ENCODE measurements at regions not wholly inside any gene's neighbourhood (a gene's known extent, or its start where the extent isn't known, plus 50 kb on each side); places are given as distances from the start of the nearest gene placed in this dataset.

DNA sequence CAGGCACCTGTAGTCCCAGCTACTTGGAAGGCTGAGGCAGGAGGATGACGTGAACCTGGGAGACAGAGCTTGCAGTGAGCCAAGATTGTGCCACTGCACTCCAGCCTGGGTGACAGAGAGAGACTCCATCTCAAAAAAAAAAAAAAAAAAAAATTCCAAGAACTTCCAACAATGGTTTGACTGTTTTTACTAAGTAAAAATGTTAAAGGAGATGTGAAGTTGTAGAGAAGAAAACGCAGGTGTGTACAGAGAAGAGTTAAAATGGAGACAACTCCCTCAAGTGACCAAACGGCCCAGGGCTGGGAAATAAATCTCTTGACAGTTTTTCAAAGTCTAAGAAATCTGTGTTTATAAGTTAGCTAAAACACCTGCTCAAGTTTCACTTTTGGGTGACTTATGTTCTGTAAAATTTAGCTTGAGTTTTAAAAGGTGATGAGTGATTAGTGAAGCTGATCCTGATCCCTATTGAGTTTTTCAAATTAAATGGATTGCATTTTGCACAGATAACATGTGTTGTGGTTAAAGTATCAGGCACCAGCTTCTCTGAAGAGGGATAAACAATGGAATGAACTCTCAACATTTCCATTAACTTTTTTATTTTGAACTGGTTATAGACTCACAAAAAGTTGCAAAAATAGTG lies 255.2 kb upstream of the CD180 start:
- in situ Hi-C loops (cut with HindIII; ENCODE audit: low sequenced_read_pairs): no loop called here

DNA sequence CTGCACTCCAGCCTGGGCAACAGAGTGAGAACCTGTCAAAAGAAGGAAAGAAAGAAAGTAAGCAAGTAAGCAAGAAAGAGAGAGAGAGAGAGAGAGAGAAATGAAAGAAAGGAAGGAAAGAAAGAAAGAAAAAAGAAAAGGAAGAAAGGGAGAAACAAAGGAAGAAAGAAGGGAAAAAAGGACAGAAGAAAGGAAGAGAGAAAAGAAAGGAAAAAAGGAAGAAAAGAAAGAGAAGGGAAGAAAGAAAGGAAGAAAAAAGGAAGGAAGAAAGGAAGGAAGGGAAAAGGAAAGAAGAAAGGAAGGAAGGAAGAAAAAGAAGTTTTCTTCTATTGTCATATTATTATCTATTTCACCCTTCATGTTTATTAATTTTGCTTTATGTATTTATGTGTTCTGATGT lies 251.1 kb upstream of the CD180 start:
- in situ Hi-C loops (cut with HindIII; ENCODE audit: low sequenced_read_pairs): no loop called here

- in situ Hi-C loops (cut with HindIII; ENCODE audit: low sequenced_read_pairs): no loop called here
Observed at GRCh38 chr5:67437905-67438845, 241.6 kb upstream of the CD180 start.

DNA sequence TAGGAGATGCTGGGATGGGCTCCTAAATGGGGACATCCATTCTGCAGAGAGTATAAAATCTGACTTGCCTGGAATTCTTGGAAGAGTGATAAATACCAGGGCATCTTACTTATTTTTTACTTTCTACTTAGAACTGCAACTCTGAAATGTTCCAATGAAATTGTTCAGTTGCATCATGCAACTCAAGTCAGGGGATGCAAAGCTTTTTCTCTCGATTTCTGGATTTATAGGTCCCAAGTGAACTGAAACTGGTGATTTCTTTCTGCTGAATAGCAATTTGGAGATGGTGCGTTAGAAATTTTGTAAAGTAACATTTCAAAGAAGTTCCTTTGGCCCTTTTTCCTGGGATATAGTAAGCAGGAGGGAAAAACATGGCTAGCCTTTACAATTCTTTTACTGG lies 238.4 kb upstream of the CD180 start:
- in situ Hi-C loops (cut with HindIII; ENCODE audit: low sequenced_read_pairs): no loop called here

DNA sequence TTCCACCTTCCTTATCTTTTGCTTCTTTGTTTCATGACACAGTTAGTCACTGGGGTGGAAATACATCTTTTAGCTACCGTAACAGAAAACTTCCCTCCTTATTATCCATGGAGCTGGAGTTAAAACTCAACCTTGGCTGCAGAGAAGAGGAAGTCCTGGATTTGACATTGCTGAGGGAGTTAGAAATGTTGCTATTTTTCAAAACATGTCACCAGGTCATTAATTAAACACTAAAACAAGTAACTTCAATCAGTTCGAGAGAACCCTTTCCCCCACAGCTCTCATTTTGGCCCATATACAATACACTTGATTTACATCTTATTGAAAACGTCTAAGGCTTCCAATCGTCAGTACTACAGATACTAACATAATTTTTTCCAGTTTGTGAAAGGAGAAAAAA lies 237.9 kb upstream of the CD180 start:
- in situ Hi-C loops (cut with HindIII; ENCODE audit: low sequenced_read_pairs): no loop called here

DNA sequence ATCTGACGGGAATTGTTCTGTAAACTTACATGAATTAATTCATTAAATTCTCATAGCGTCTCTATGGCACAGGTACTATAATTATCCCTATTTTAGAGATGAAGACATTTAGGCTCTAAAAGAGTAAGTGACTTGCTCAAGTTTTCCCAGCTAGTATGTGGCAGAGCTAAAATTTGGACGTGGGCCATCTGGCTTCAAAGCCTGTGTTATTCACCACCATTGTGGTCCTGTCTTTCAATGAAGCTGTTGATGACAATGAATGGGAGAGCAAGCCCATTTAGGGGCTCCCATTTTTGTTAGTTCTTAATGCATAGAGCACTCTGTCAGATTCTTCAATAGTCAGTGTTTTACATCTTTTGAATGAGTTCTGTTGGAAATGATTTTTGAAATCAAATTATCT lies 236.0 kb upstream of the CD180 start:
- in situ Hi-C loops (cut with HindIII; ENCODE audit: low sequenced_read_pairs): no loop called here

GRCh38 chr5:67431191-67431590 lies 234.6 kb upstream of the CD180 start:
- in situ Hi-C loops (cut with HindIII; ENCODE audit: low sequenced_read_pairs): no loop called here

DNA sequence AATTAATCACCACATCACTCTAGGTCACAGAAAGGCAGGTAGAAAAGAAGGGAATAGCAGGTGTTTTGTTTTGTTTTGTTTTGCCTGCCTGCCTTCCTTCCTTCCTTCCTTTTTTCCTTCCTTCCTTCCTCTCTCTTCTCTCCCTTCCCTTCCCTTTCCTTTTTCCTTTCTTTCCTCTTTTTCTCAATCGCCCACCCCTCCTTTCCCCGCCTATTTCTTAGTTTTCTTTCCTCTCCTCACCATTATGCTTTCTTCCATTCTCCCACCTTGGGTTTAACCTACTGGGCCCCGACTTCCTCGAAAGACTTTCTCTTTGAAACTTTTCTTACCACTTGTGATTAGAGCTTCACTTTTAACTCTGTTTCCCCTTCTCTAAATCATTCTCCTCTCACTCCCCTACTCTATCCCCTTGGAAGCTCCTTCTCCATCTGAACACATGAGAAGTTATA lies 231.3 kb upstream of the CD180 start:
- in situ Hi-C loops (cut with HindIII; ENCODE audit: low sequenced_read_pairs): no loop called here

GRCh38 chr5:67426961-67427849 lies 230.6 kb upstream of the CD180 start:
- in situ Hi-C loops (cut with HindIII; ENCODE audit: low sequenced_read_pairs): no loop called here

- in situ Hi-C loops (cut with HindIII; ENCODE audit: low sequenced_read_pairs): no loop called here
Observed at GRCh38 chr5:67425514-67425913, 228.9 kb upstream of the CD180 start.

DNA sequence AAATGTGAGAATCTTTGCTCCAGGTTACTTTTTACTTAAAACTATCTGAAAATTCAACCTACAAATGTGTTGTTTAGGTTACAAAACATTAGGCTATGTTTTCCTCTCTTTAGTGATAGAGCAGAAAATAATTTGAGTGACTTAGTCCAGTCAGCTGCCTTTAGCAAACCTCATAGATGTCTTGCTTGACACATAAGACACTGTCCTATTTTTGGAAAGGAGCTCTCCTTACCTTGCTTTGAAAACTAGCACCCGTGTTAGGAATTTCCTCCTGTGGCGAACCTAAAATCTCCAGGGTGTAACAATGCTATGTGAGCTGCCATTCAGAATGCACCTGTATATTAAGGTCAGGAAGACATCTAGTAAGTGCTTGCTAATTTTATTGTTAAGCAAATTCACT lies 221.2 kb upstream of the CD180 start:
- in situ Hi-C loops (cut with HindIII; ENCODE audit: low sequenced_read_pairs): no loop called here

- in situ Hi-C loops (cut with HindIII; ENCODE audit: low sequenced_read_pairs): no loop called here
Observed at GRCh38 chr5:67416986-67417385, 220.4 kb upstream of the CD180 start.

GRCh38 chr5:67416133-67416937 lies 219.7 kb upstream of the CD180 start:
- in situ Hi-C loops (cut with HindIII; ENCODE audit: low sequenced_read_pairs): no loop called here

- in situ Hi-C loops (cut with HindIII; ENCODE audit: low sequenced_read_pairs): no loop called here
Observed at GRCh38 chr5:67414712-67415111, 218.1 kb upstream of the CD180 start.

GRCh38 chr5:67413721-67414120 lies 217.1 kb upstream of the CD180 start:
- in situ Hi-C loops (cut with HindIII; ENCODE audit: low sequenced_read_pairs): no loop called here

GRCh38 chr5:67409126-67409777 lies 212.7 kb upstream of the CD180 start:
- in situ Hi-C loops (cut with HindIII; ENCODE audit: low sequenced_read_pairs): no loop called here

DNA sequence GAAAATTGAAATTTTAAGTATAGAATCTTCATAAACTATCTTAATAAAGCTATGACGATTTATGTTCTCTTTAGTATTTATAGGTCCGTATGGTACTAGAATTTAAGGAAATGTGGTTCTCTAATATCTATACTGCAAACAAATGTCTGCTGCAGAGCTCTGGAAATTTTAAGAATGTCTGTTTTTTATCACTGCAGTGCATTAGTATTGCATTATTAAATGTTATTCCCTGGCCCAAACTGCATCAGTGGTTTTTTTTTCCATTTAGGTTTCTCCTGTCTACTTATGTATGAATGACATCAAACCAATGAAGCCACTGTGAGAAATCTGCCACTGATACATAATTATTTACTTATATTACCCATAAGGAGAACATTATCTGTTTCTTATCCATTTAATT lies 211.4 kb upstream of the CD180 start:
- in situ Hi-C loops (cut with HindIII; ENCODE audit: low sequenced_read_pairs): no loop called here

DNA sequence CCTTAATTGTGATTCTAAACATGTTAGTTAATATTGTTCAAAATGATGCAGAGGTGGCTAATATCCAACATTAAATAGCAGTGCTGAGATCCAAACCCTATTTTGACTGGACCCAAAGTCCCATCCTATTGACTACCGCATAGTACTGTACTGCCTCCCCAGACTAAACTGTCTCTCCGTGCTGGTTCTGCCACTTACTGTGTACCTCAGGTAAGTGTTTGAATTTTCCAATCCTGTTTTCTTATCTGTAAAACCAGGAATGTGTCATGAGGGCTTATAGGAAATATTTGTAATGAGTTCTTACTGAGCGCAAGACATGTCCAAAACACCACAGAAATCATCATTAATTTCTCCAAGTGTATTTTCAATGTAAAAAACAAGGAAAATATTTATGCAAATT lies 209.2 kb upstream of the CD180 start:
- in situ Hi-C loops (cut with HindIII; ENCODE audit: low sequenced_read_pairs): no loop called here

DNA sequence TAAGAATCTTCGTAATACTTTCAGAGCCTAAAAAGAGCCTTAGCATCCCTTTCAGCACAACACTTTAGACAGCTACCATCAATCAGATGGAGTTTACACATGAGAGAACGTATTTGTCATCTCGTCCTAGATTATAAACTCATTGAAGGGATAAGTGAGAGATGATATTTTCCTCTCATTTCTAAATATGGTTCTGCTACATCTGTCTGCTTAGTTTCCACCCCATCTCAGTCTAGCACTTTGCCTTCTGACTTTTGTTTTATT lies 208.4 kb upstream of the CD180 start:
- in situ Hi-C loops (cut with HindIII; ENCODE audit: low sequenced_read_pairs): no loop called here

All from DLD1 (cell line).